Natural killer cell treated with Interleukin-12 subunit alpha and Interleukin-12 subunit beta and Interleukin-15 and Interleukin-18, amount 100 ng/mL, for 72 hours (primary cell): ENCODE measurements at regions not wholly inside any gene's neighbourhood (a gene's known extent, or its start where the extent isn't known, plus 50 kb on each side); places are given as distances from the start of the nearest gene placed in this dataset.

Source experiments
- ATAC-seq, 2 donors: fragments of 150-1000 bp; cut with Tn5 transposase in 1 of 2; sonication (Bioruptor Pico), chemical (Tn5 transposase) in 1 of 2; 2 replicates each; pipeline ENCODE4 v1.10.0; 2021
- DNase-seq: peaks from one replicate; pipeline ENCODE4 v3.0.0; 2022; ENCODE audit warnings: low spot score
- H3K27ac Mint-ChIP-seq, 2 donors: 1 replicate in 1 of 2; 2 replicates in 1 of 2; pipeline ENCODE4 v1.8.0; 2022; ENCODE audit warnings: mixed read lengths in 2 of 2, mild to moderate bottlenecking in 1 of 2, moderate library complexity in 1 of 2
- H3K27me3 Mint-ChIP-seq, 2 donors: 1 replicate in 1 of 2; 2 replicates in 1 of 2; pipeline ENCODE4 v1.8.0; 2022; ENCODE audit warnings: mixed read lengths in 2 of 2
- H3K36me3 Mint-ChIP-seq: one replicate; pipeline ENCODE4 v1.8.0; 2022; ENCODE audit warnings: mixed read lengths
- H3K4me1 Mint-ChIP-seq, 2 donors: 1 replicate in 1 of 2; 2 replicates in 1 of 2; pipeline ENCODE4 v1.8.0; 2022; ENCODE audit warnings: low read depth in 2 of 2, mixed read lengths in 2 of 2, mild to moderate bottlenecking in 1 of 2
- H3K4me3 Mint-ChIP-seq: one replicate; pipeline ENCODE4 v1.8.0; 2022; ENCODE audit warnings: mixed read lengths
- H3K9me3 Mint-ChIP-seq: 2 replicates; pipeline ENCODE4 v1.8.0; 2022; ENCODE audit warnings: mixed read lengths

DNA sequence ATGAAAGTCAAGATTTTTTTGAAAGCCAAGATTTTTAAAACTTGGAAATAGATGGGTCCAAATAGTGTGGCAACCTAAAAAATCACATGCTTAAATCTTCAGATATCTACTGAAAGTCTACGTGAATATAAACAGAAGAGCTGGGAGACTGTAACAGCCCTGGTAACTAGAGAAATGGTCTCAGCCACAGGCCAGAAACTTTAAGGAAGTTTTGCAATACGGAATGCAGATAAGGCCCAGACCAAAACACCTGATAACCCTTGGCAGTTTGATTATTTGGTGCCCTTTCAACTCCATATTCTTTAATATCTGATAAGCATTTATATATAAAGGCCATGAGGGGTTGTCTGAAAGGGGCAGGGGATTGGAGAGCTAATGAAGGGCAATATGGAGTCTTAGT lies 537.3 kb upstream of the TGFBR2 start:
- Mint-ChIP-seq H3K27me3 (peaks cover 7 to 27% of the 10 kb centered on the region in 2 donors), H3K27ac (no peak overlapping the region), H3K36me3 (no peaks in the 10 kb centered on the region), H3K9me3 (no peaks in the 10 kb centered on the region), H3K4me1 (no peaks in the 10 kb centered on the region), H3K4me3 (no peak overlapping the region)
- DNase-seq (no peak), ATAC-seq (no peak)

DNA sequence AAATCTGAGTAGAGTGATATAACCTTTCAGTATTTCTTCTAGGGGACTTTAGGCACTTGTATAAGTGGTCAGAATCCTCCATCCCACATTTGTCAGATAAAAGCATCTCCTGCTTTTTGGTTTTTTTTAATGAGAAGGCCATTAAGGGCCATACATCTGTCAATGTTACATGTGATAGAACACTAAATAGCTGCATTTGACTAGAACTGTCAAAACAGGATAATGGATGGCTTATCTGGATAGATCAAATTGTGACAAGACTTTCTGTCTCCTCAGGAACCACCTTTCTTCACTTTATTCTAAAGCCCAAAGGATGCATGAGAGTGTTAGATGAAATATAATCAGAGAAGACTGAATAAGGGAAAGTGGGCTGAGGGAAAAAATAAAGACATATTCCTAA lies 533.4 kb upstream of the TGFBR2 start:
- Mint-ChIP-seq H3K36me3 (no peaks in the 10 kb centered on the region), H3K27ac (no peak overlapping the region), H3K9me3 (no peaks in the 10 kb centered on the region), H3K4me1 (no peaks in the 10 kb centered on the region), H3K4me3 (no peak overlapping the region), H3K27me3 (peaks cover 2 to 6% of the 10 kb centered on the region in 2 donors)
- ATAC-seq (no peak), DNase-seq (no peak)

DNA sequence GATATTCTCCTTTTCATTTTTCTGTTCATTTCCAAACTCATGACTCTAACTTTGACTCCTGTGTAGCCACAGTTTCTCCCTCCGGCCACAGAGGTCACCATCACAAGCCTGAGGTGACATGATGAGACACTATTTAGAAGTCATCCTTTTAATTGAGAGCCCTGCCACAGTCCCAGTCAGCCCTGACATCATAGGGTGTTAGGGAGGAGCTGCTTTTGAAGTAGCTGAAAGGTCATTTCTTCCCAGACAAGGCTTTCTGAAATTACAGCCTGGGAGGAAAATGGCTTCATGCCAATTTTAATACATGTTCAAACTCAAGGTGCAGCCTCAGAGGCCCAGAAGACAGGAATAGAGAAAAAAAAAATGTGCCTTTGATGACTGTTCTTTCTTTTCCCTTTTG lies 532.8 kb upstream of the TGFBR2 start:
- ATAC-seq (no peak), DNase-seq (no peak)
- H3K27ac Mint-ChIP-seq: no peak overlapping the region
- peaks cover 2 to 6% of the 10 kb centered on the region in 2 donors for H3K27me3 Mint-ChIP-seq
- H3K4me3 Mint-ChIP-seq: no peak overlapping the region
- H3K36me3 Mint-ChIP-seq: no peaks in the 10 kb centered on the region
- no peaks in the 10 kb centered on the region for H3K9me3 Mint-ChIP-seq
- no peaks in the 10 kb centered on the region for H3K4me1 Mint-ChIP-seq

DNA sequence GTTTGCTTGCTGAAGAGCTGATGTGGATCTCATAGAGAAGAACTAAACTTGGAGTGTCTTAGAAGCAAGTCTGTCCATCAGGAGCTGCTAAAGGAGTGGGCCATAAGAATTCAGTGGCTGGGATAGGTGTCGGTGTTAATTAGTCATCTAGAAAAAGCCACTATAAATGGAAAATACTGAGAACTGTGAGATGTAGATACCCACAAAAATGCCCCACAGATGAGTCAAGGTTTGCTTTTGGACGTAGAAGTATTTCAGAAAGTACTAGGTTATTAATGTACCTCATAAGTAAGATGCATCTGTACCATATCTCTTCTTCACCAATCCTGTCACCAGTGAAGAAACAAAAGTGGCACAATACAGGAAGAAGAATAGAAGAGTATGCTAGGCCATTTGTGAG lies 530.9 kb upstream of the TGFBR2 start:
- no peaks in the 10 kb centered on the region for H3K36me3 Mint-ChIP-seq
- no peaks in the 10 kb centered on the region for H3K9me3 Mint-ChIP-seq
- ATAC-seq (no peak), DNase-seq (no peak)
- H3K4me1 Mint-ChIP-seq: no peaks in the 10 kb centered on the region
- H3K27me3 Mint-ChIP-seq: peaks cover 3 to 6% of the 10 kb centered on the region in 2 donors
- H3K4me3 Mint-ChIP-seq: no peak overlapping the region
- no peak overlapping the region for H3K27ac Mint-ChIP-seq

DNA sequence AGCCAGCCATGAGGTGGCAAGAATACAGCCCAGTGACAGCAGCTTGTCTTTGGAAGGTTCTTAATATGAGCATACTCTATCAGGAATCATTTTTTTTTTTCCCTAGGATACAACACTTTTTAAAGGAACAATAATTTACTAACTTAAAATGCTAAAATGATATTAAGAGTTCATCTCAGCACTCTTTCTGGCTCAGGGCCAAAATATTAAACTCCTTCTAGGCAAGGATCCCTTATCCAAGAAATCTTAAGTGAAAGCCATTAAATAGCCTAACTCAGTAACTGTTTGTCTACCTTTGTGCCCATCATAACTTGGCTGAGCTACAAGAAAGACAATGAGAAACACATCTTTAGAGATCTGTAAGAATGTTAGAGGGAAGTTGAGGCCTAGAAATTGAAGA lies 529.5 kb upstream of the TGFBR2 start:
- H3K9me3 Mint-ChIP-seq: no peaks in the 10 kb centered on the region
- H3K36me3 Mint-ChIP-seq: no peaks in the 10 kb centered on the region
- H3K4me1 Mint-ChIP-seq: no peaks in the 10 kb centered on the region
- no peak overlapping the region for H3K27ac Mint-ChIP-seq
- DNase-seq (no peak), ATAC-seq (no peak)
- H3K4me3 Mint-ChIP-seq: no peak overlapping the region
- H3K27me3 Mint-ChIP-seq: peaks cover 0 to 5% of the 10 kb centered on the region in 2 donors

DNA sequence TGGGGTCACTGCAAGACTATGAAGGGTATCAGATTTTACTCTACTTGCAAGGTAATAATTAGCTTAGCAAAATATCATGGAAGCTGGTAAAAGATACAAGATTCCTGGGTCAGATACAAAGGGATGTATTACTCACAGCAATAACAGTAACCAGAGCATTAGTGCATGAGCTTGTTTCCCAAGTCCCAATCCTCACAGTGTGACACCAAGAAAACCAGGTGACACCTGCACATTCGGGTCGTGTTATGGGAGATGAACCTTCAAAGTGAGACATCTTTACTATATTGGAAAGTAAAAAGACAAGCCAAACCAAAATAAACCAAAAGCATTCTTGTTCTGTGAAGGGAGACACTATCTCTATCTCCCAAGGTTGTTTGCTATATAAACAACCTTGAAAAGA lies 528.7 kb upstream of the TGFBR2 start:
- no peak for ATAC-seq
- Mint-ChIP-seq H3K9me3 (no peaks in the 10 kb centered on the region), H3K27me3 (peaks cover 0 to 5% of the 10 kb centered on the region in 2 donors), H3K36me3 (no peaks in the 10 kb centered on the region), H3K4me3 (no peak overlapping the region), H3K4me1 (no peaks in the 10 kb centered on the region), H3K27ac (no peak overlapping the region)
- no peak for DNase-seq

DNA sequence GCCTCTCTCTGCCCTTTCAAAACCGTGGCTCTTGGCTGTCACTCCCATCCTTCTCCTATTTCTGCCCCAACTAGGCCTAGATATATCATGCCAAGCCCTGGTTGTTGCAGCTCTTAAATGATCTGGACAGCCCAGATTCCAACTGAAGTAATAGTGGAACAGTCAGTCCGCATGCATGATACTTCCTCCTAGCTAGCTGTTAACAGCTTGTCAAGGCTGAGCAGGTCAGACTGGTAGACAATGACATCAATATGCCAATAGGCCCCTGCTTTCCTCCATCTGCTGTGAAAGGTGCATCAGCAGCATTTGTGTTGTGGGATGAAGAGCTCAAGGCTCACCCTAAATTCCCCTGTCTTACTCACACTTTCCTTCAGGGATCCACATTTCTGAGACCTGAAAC lies 527.7 kb upstream of the TGFBR2 start:
- H3K4me3 Mint-ChIP-seq: no peak overlapping the region
- ATAC-seq (no peak), DNase-seq (no peak)
- no peaks in the 10 kb centered on the region for H3K36me3 Mint-ChIP-seq
- H3K27ac Mint-ChIP-seq: no peak overlapping the region
- H3K4me1 Mint-ChIP-seq: no peaks in the 10 kb centered on the region
- H3K9me3 Mint-ChIP-seq: no peaks in the 10 kb centered on the region
- H3K27me3 Mint-ChIP-seq: peaks cover 0 to 5% of the 10 kb centered on the region in 2 donors

DNA sequence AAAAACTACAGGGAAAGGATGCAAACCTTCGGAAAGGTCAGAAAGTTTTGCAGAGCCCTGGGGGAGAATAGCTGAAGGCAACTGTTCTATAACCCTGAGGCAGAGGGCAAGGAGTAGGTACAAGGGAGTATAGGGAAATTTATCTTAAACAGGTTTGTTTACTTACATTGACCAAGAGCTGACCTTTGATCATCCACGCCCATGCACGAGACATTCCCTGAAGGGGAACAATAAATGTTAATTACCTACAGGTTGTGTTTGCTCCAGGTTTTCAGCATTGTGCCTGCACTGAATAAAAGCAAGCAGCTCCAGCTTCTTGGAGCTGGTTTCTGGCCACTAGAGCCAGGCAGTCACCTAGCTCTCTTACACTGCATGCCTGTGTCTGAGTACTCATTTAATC lies 524.5 kb upstream of the TGFBR2 start:
- no peak overlapping the region for H3K4me3 Mint-ChIP-seq
- no peak for ATAC-seq

DNA sequence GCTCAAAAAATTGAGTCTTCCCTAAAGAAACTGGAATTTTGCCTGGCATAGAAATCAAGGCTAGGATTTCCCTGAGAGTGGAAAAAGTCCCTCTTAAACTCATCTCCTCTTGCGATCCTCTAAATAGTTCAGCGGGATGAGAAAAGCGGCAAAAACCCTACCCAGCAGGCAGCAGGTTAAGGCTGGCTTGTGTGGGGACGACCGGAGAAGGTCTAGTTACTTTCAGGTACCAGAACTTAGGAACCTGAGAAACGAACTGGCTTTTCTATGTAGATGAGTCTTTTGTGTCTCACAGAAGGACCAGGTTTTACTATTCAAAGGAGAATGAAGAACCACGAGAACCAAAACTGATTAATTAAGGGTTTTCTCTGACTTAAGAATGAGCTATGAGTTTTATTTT lies 523.7 kb upstream of the TGFBR2 start:
- H3K27me3 Mint-ChIP-seq: peaks cover 9 to 14% of the 10 kb centered on the region in 2 donors
- H3K36me3 Mint-ChIP-seq: no peaks in the 10 kb centered on the region
- H3K4me1 Mint-ChIP-seq: no peaks in the 10 kb centered on the region
- H3K27ac Mint-ChIP-seq: no peak overlapping the region
- H3K4me3 Mint-ChIP-seq: no peak overlapping the region
- no peaks in the 10 kb centered on the region for H3K9me3 Mint-ChIP-seq
- ATAC-seq: no peak
- no peak for DNase-seq

More for the DNA sequence above, 524.5 kb upstream of the TGFBR2 start:
- Mint-ChIP-seq H3K4me1 (no peaks in the 10 kb centered on the region), H3K9me3 (no peaks in the 10 kb centered on the region), H3K27ac (no peak overlapping the region), H3K36me3 (no peaks in the 10 kb centered on the region), H3K27me3 (peaks cover 9 to 14% of the 10 kb centered on the region in 2 donors)
- no peak for DNase-seq

DNA sequence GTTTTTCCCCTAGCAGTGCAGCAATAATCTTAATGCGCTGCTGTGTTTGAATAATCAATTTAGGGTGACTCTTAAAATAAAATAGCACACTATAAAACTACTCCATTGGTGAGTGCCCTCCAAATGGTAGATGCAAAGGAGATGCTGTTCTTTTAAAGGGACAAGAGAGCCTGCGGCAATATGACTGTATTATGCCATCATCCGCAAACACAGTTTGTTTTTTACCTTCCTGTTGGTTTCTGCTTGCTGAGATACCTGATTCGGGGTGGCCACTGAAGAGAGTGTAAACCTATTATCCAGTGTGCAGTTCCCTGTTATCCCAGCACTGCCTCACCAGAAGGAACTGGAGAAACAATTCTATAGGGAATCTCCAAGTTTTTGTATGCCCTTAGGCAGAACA lies 523.1 kb upstream of the TGFBR2 start:
- DNase-seq (no peak), ATAC-seq (no peak)
- Mint-ChIP-seq H3K36me3 (no peaks in the 10 kb centered on the region), H3K27me3 (peaks cover 9 to 14% of the 10 kb centered on the region in 2 donors), H3K4me3 (no peak overlapping the region), H3K27ac (no peak overlapping the region), H3K4me1 (no peaks in the 10 kb centered on the region), H3K9me3 (no peaks in the 10 kb centered on the region)

DNA sequence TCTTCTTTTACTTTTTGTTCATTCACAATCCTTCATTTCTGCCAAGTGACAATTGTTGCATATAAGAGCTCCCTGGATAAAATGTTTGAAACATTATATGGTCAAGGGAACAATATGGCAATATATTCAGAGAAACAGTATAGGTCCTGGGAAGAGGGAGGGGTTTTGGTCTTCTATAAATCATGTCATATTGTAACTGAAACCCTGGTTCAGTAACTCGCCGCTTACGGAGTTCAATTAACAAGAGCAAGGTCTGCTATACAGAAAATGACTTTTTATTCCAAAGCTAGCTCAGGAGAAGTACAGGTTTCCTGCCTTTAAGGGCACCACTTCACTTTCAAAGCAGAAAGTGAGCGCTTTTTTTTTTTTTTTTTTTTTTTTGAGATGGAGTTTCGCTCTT lies 522.1 kb upstream of the TGFBR2 start:
- DNase-seq: no peak
- H3K4me3 Mint-ChIP-seq: no peak overlapping the region
- no peaks in the 10 kb centered on the region for H3K36me3 Mint-ChIP-seq
- H3K4me1 Mint-ChIP-seq: no peaks in the 10 kb centered on the region
- no peak overlapping the region for H3K27ac Mint-ChIP-seq
- H3K9me3 Mint-ChIP-seq: no peaks in the 10 kb centered on the region
- peaks cover 9 to 14% of the 10 kb centered on the region in 2 donors for H3K27me3 Mint-ChIP-seq
- ATAC-seq: no peak

DNA sequence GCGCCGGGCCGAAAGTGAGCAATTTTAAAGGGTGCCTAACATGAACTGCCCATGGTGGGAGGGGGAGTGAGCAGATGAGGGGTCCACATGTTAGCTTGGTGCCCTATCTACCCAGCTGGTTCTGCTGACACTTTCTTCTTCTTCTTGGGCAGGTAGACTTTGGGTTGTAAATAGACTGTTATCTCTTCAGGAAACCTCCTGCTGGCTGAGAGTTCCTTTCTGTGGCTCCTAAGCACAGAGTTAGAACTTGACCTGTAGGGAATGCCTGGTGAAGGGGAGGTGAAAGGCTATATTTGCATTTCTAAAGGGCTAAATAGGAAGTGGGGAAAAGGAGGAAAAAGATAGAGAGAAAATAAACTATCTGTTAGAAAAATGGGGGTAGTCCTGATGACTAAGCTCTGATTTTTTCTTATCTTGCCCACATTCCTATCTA lies 521.4 kb upstream of the TGFBR2 start:
- H3K4me3 Mint-ChIP-seq: no peak overlapping the region
- no peak overlapping the region for H3K27ac Mint-ChIP-seq
- DNase-seq (no peak), ATAC-seq (no peak)
- peaks cover 9 to 14% of the 10 kb centered on the region in 2 donors for H3K27me3 Mint-ChIP-seq
- H3K36me3 Mint-ChIP-seq: no peaks in the 10 kb centered on the region
- H3K9me3 Mint-ChIP-seq: no peaks in the 10 kb centered on the region
- H3K4me1 Mint-ChIP-seq: no peaks in the 10 kb centered on the region

DNA sequence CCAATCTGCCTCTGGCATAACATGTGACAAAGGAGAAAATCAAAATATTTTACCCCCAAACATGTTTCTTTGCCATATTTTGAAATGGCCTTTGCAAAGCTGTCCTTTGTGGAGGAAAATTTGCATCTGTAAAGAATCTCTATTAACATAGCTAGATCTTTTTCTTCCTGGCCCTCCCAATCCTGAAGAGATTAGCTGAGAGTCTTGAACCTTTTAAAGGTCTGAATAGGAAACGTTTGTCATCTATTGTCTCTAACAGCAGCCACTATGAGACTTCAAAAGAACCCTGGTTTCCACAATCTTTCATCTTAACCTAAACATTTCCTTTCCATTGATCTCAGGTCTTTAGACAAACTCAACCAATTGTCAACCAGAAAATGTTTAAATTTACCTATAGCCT lies 520.9 kb upstream of the TGFBR2 start:
- Mint-ChIP-seq H3K27ac (no peak overlapping the region), H3K4me1 (no peaks in the 10 kb centered on the region), H3K4me3 (no peak overlapping the region), H3K36me3 (no peaks in the 10 kb centered on the region), H3K27me3 (peaks cover 9 to 18% of the 10 kb centered on the region in 2 donors), H3K9me3 (no peaks in the 10 kb centered on the region)
- no peak for ATAC-seq
- DNase-seq: no peak

DNA sequence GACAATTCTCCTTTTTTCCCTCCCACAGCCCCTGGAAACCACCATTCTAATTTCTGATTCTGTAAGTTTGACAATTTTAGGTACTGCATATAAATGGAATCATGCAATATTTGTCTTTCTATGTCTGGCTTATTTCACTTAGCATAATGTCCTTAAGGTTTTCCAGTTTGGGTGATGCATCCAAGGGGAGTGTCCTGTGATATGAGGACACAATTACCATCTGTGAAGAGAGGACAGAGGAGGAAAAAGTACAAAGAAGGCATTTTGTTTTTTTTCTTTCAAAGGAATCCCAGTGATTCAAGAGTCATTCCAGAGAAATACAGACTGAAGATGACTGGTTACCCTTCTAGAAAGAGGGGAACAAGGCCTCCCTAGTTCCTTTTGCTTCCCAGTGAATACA lies 514.7 kb upstream of the TGFBR2 start:
- Mint-ChIP-seq H3K9me3 (no peaks in the 10 kb centered on the region), H3K4me3 (no peak overlapping the region), H3K27me3 (peaks cover 6 to 16% of the 10 kb centered on the region in 2 donors), H3K27ac (no peak overlapping the region), H3K4me1 (no peaks in the 10 kb centered on the region), H3K36me3 (peaks cover 6% of the 10 kb centered on the region)
- ATAC-seq: no peak
- no peak for DNase-seq

DNA sequence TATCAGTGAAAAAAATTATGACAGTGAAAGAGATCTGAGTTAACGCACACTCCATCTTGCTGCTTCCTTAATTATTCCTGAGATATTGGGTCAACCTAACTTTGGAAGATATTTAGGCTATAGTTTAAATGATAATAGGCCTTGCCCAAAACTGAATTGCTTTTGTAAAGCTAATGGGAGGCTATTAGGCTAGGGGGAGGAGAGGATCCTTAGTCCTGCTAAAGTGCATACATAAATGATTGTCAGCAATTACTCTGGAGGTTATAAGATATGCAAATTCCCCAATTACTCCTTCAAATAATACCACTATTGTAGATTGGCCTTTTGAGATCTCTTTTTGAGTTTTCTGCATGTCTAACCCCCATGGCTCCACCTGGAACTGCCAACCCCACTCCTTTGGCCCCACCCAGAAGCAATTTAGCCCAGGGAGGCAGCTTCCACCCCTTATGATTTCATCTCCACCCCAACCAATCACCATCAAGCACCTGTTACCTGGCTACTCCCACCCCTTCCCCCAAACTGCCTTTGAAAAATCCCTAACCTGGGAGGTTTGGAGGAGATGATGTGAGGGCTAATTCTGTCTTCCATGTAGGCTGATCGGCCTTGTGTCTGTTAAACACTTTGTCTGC lies 509.3 kb upstream of the TGFBR2 start:
- no peaks in the 10 kb centered on the region for H3K4me1 Mint-ChIP-seq
- no peak overlapping the region for H3K4me3 Mint-ChIP-seq
- DNase-seq (no peak), ATAC-seq (no peak)
- peaks cover 11 to 35% of the 10 kb centered on the region in 2 donors for H3K27me3 Mint-ChIP-seq
- no peak overlapping the region for H3K27ac Mint-ChIP-seq
- H3K36me3 Mint-ChIP-seq: peaks cover 6% of the 10 kb centered on the region
- H3K9me3 Mint-ChIP-seq: no peaks in the 10 kb centered on the region
